Keratinocyte (primary cell): ENCODE measurements at regions not wholly inside any gene's neighbourhood (a gene's known extent, or its start where the extent isn't known, plus 50 kb on each side); places are given as distances from the start of the nearest gene placed in this dataset.

Experiments used
- CTCF ChIP-seq, 3 experiments: IDR thresholded peaks in 1 of 3; conservative IDR thresholded peaks in 1 of 3; optimal IDR thresholded peaks in 1 of 3; 2 replicates in 2 of 3; 3 replicates in 1 of 3; pipeline versions ENCODE3 to v1.5.1; 2011; ENCODE audit warnings: low read length in 3 of 3, mild to moderate bottlenecking in 3 of 3, moderate library complexity in 2 of 3, control low read depth in 1 of 3, inconsistent platforms in 1 of 3; ENCODE audit not compliant: insufficient read depth in 2 of 3; ENCODE audit errors: extremely low read depth in 1 of 3
- EZH2 ChIP-seq: IDR thresholded peaks from one replicate; pipeline ENCODE4 v1.6.1; 2012; ENCODE audit warnings: inconsistent platforms, mild to moderate bottlenecking, low read length, moderate library complexity

GRCh38 chr5:30337084-30337573, 856.4 kb upstream of the CDH6 start:
- TF ChIP-seq CTCF (optimal IDR thresholded peaks at IDR 0.05 in 1 of 3, IDR thresholded peaks at IDR 0.05 in 1 of 3, conservative IDR thresholded peaks at IDR 0.05 in 1 of 3; ENCODE audit: extremely low read depth in 1 of 3, insufficient read depth in 2 of 3, low read length in 3 of 3) (no peak), EZH2 (no peak)
